ENCODE measurements at regions not wholly inside any gene's neighbourhood (a gene's known extent, or its start where the extent isn't known, plus 50 kb on each side); places are given as distances from the start of the nearest gene placed in this dataset.

- Histone ChIP-seq H3K18ac (ENCODE audit: low read depth in 1 of 2, low read length in 2 of 2) (no peak overlapping the region), H3K4me1 (ENCODE audit: control insufficient read depth, insufficient read depth, low read depth, low read length) (no peaks in the 10 kb centered on the region), H3K14ac (ENCODE audit: low read length in 2 of 2) (no peak overlapping the region), H3K27ac (ENCODE audit: low read length, poor library complexity, severe bottlenecking) (no peak overlapping the region), H2BK120ac (ENCODE audit: low read depth, low read length) (no peak overlapping the region), H4K8ac (ENCODE audit: low read length) (no peak overlapping the region), H2AK5ac (ENCODE audit: low read length, severe bottlenecking) (no peak overlapping the region), H4K91ac (ENCODE audit: low read length) (no peak overlapping the region), H3K4me3 (ENCODE audit: insufficient read depth in 1 of 2, low read depth in 1 of 2, low read length in 2 of 2) (no peak overlapping the region), H2BK5ac (ENCODE audit: low read depth, low read length, poor library complexity, severe bottlenecking) (no peak overlapping the region), H2BK15ac (ENCODE audit: low read depth, poor library complexity, severe bottlenecking) (no peak overlapping the region), H3K79me1 (replicated peaks; ENCODE audit: low read length, poor library complexity, severe bottlenecking) (no peaks in the 10 kb centered on the region), H3K36me3 (ENCODE audit: control insufficient read depth in 1 of 2, insufficient read depth in 2 of 2, low read depth in 1 of 2, low read length in 2 of 2) (no peaks in the 10 kb centered on the region), H2AFZ (ENCODE audit: low read depth, low read length) (no peak overlapping the region), H3K27me3 (ENCODE audit: control insufficient read depth in 1 of 2, insufficient read depth in 1 of 2, low read length in 2 of 2) (peaks cover 27 to 33% of the 10 kb centered on the region in 2 experiments), H3K4ac (ENCODE audit: low read depth in 1 of 2, low read length in 2 of 2) (no peak overlapping the region), H3K9ac (ENCODE audit: low read length) (no peak overlapping the region), H3K9me3 (ENCODE audit: control insufficient read depth, low read length) (peaks cover 5% of the 10 kb centered on the region), H2BK12ac (ENCODE audit: low read length in 2 of 2) (no peak overlapping the region), H3K4me2 (ENCODE audit: low read length, poor library complexity, severe bottlenecking) (no peak overlapping the region), H3K23ac (ENCODE audit: low read length in 2 of 2) (no peak overlapping the region)
- no peak for DNase-seq
- WGBS = 81% methylated on average over 3 of the region's 3 CpGs
Measured at GRCh38 chr10:93142534-93142933, 68.8 kb downstream of the CYP26A1 start.

GRCh38 chr10:93143281-93143680 lies 69.6 kb downstream of the CYP26A1 start:
- no peak overlapping the region for H2AK5ac ChIP-seq (ENCODE audit: low read length, severe bottlenecking)
- no peaks in the 10 kb centered on the region for H3K4me1 ChIP-seq (ENCODE audit: control insufficient read depth, insufficient read depth, low read depth, low read length)
- H2AFZ ChIP-seq (ENCODE audit: low read depth, low read length) = no peak overlapping the region
- no peak overlapping the region for H2BK120ac ChIP-seq (ENCODE audit: low read depth, low read length)
- H3K36me3 ChIP-seq (ENCODE audit: control insufficient read depth in 1 of 2, insufficient read depth in 2 of 2, low read depth in 1 of 2, low read length in 2 of 2) = no peaks in the 10 kb centered on the region
- no peak overlapping the region for H4K8ac ChIP-seq (ENCODE audit: low read length)
- no peak overlapping the region for H3K18ac ChIP-seq (ENCODE audit: low read depth in 1 of 2, low read length in 2 of 2)
- H3K14ac ChIP-seq (ENCODE audit: low read length in 2 of 2) = no peak overlapping the region
- H3K79me1 ChIP-seq (replicated peaks; ENCODE audit: low read length, poor library complexity, severe bottlenecking) = no peaks in the 10 kb centered on the region
- no peak overlapping the region for H4K91ac ChIP-seq (ENCODE audit: low read length)
- peaks cover 27 to 40% of the 10 kb centered on the region in 2 experiments for H3K27me3 ChIP-seq (ENCODE audit: control insufficient read depth in 1 of 2, insufficient read depth in 1 of 2, low read length in 2 of 2)
- H3K4ac ChIP-seq (ENCODE audit: low read depth in 1 of 2, low read length in 2 of 2) = no peak overlapping the region
- no peak overlapping the region for H3K4me2 ChIP-seq (ENCODE audit: low read length, poor library complexity, severe bottlenecking)
- H3K4me3 ChIP-seq (ENCODE audit: insufficient read depth in 1 of 2, low read depth in 1 of 2, low read length in 2 of 2) = no peak overlapping the region
- H3K9ac ChIP-seq (ENCODE audit: low read length) = no peak overlapping the region
- no peak overlapping the region for H2BK5ac ChIP-seq (ENCODE audit: low read depth, low read length, poor library complexity, severe bottlenecking)
- no CpG with 5 or more reads among the region's 1 CpG for WGBS
- DNase-seq = no peak
- peaks cover 5% of the 10 kb centered on the region for H3K9me3 ChIP-seq (ENCODE audit: control insufficient read depth, low read length)
- no peak overlapping the region for H2BK15ac ChIP-seq (ENCODE audit: low read depth, poor library complexity, severe bottlenecking)
- no peak overlapping the region for H2BK12ac ChIP-seq (ENCODE audit: low read length in 2 of 2)
- no peak overlapping the region for H3K23ac ChIP-seq (ENCODE audit: low read length in 2 of 2)
- H3K27ac ChIP-seq (ENCODE audit: low read length, poor library complexity, severe bottlenecking) = no peak overlapping the region

DNA sequence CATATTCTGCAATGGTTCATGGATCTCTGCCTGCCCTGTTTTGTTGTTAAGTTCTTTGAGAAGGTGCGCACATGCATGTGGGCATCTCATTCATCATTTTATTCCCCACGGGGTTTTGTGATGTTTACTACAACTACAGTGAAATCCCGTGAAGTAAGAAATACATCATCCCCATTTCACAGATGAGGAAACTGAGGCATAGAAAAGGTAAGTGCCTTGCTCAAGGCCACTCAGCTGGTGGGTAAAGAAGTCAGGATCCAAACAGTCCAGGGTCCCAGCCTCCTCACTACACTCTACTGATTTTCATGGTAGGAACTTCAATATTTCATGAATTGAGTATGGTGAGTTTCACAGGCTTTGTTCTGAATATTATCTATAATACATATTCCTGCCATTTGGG lies 72.6 kb downstream of the CYP26A1 start:
- H2AK5ac ChIP-seq (ENCODE audit: low read length, severe bottlenecking) = no peak overlapping the region
- WGBS = 100% methylated on average over 2 of the region's 3 CpGs
- no peak overlapping the region for H3K4me3 ChIP-seq (ENCODE audit: insufficient read depth in 1 of 2, low read depth in 1 of 2, low read length in 2 of 2)
- H3K27ac ChIP-seq (ENCODE audit: low read length, poor library complexity, severe bottlenecking) = no peak overlapping the region
- peaks cover 36 to 46% of the 10 kb centered on the region in 2 experiments for H3K27me3 ChIP-seq (ENCODE audit: control insufficient read depth in 1 of 2, insufficient read depth in 1 of 2, low read length in 2 of 2)
- H3K4me2 ChIP-seq (ENCODE audit: low read length, poor library complexity, severe bottlenecking) = no peak overlapping the region
- H4K8ac ChIP-seq (ENCODE audit: low read length) = no peak overlapping the region
- no peak overlapping the region for H3K18ac ChIP-seq (ENCODE audit: low read depth in 1 of 2, low read length in 2 of 2)
- no peak overlapping the region for H2BK12ac ChIP-seq (ENCODE audit: low read length in 2 of 2)
- no peak overlapping the region for H3K9ac ChIP-seq (ENCODE audit: low read length)
- no peaks in the 10 kb centered on the region for H3K9me3 ChIP-seq (ENCODE audit: control insufficient read depth, low read length)
- no peak overlapping the region for H2BK15ac ChIP-seq (ENCODE audit: low read depth, poor library complexity, severe bottlenecking)
- H2BK120ac ChIP-seq (ENCODE audit: low read depth, low read length) = no peak overlapping the region
- H3K23ac ChIP-seq (ENCODE audit: low read length in 2 of 2) = no peak overlapping the region
- no peak overlapping the region for H3K4ac ChIP-seq (ENCODE audit: low read depth in 1 of 2, low read length in 2 of 2)
- H3K4me1 ChIP-seq (ENCODE audit: control insufficient read depth, insufficient read depth, low read depth, low read length) = no peaks in the 10 kb centered on the region
- DNase-seq = no peak
- no peak overlapping the region for H4K91ac ChIP-seq (ENCODE audit: low read length)
- no peak overlapping the region for H3K14ac ChIP-seq (ENCODE audit: low read length in 2 of 2)
- H2BK5ac ChIP-seq (ENCODE audit: low read depth, low read length, poor library complexity, severe bottlenecking) = no peak overlapping the region
- no peaks in the 10 kb centered on the region for H3K36me3 ChIP-seq (ENCODE audit: control insufficient read depth in 1 of 2, insufficient read depth in 2 of 2, low read depth in 1 of 2, low read length in 2 of 2)
- no peak overlapping the region for H2AFZ ChIP-seq (ENCODE audit: low read depth, low read length)
- no peaks in the 10 kb centered on the region for H3K79me1 ChIP-seq (replicated peaks; ENCODE audit: low read length, poor library complexity, severe bottlenecking)

DNA sequence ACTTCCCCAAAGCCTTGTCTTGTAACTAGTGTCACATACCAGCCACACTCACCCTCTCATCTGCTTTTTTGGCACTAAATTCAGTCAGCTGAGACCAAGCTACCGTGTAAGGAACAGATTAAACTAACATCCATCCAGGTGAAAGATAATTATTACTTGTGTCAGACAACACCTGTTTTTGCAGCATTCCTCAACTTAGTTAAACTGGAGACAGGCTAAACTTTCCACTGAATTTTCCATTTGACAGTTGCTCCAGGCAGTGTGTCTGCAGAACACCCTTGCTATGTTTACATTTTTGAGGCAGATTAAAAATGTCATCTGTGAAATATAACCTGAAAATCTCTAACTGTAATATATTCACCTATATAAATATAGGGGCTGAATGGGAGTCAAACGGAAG lies 73.6 kb downstream of the CYP26A1 start:
- DNase-seq = no peak
- WGBS = 78% methylated on average over 2 of the region's 2 CpGs
- no peak overlapping the region for H4K91ac ChIP-seq (ENCODE audit: low read length)
- no peaks in the 10 kb centered on the region for H3K4me1 ChIP-seq (ENCODE audit: control insufficient read depth, insufficient read depth, low read depth, low read length)
- H3K36me3 ChIP-seq (ENCODE audit: control insufficient read depth in 1 of 2, insufficient read depth in 2 of 2, low read depth in 1 of 2, low read length in 2 of 2) = no peaks in the 10 kb centered on the region
- no peak overlapping the region for H3K23ac ChIP-seq (ENCODE audit: low read length in 2 of 2)
- H3K4me3 ChIP-seq (ENCODE audit: insufficient read depth in 1 of 2, low read depth in 1 of 2, low read length in 2 of 2) = no peak overlapping the region
- no peak overlapping the region for H4K8ac ChIP-seq (ENCODE audit: low read length)
- no peak overlapping the region for H3K9ac ChIP-seq (ENCODE audit: low read length)
- H2AFZ ChIP-seq (ENCODE audit: low read depth, low read length) = no peak overlapping the region
- no peak overlapping the region for H3K4ac ChIP-seq (ENCODE audit: low read depth in 1 of 2, low read length in 2 of 2)
- no peak overlapping the region for H3K27ac ChIP-seq (ENCODE audit: low read length, poor library complexity, severe bottlenecking)
- no peaks in the 10 kb centered on the region for H3K79me1 ChIP-seq (replicated peaks; ENCODE audit: low read length, poor library complexity, severe bottlenecking)
- peaks cover 36 to 44% of the 10 kb centered on the region in 2 experiments for H3K27me3 ChIP-seq (ENCODE audit: control insufficient read depth in 1 of 2, insufficient read depth in 1 of 2, low read length in 2 of 2)
- no peak overlapping the region for H3K4me2 ChIP-seq (ENCODE audit: low read length, poor library complexity, severe bottlenecking)
- no peak overlapping the region for H3K18ac ChIP-seq (ENCODE audit: low read depth in 1 of 2, low read length in 2 of 2)
- H2AK5ac ChIP-seq (ENCODE audit: low read length, severe bottlenecking) = no peak overlapping the region
- no peak overlapping the region for H2BK120ac ChIP-seq (ENCODE audit: low read depth, low read length)
- H2BK15ac ChIP-seq (ENCODE audit: low read depth, poor library complexity, severe bottlenecking) = no peak overlapping the region
- H3K9me3 ChIP-seq (ENCODE audit: control insufficient read depth, low read length) = no peaks in the 10 kb centered on the region
- H2BK5ac ChIP-seq (ENCODE audit: low read depth, low read length, poor library complexity, severe bottlenecking) = no peak overlapping the region
- no peak overlapping the region for H2BK12ac ChIP-seq (ENCODE audit: low read length in 2 of 2)
- no peak overlapping the region for H3K14ac ChIP-seq (ENCODE audit: low read length in 2 of 2)

Measured in mesenchymal stem cell (in vitro differentiated cells and primary cell).